GM18505 (cell line): ENCODE measurements at regions not wholly inside any gene's neighbourhood (a gene's known extent, or its start where the extent isn't known, plus 50 kb on each side); places are given as distances from the start of the nearest gene placed in this dataset.

Source experiments
- ATAC-seq: cut with Tn5 transposase; IDR thresholded peaks from one replicate; pipeline ENCODE4 v1.9.1; 2021; ENCODE audit not compliant: unreplicated experiment
- POLR2A ChIP-seq: IDR thresholded peaks from 4 replicates; pipeline ENCODE4 v1.6.1; 2011; ENCODE audit warnings: borderline replicate concordance; ENCODE audit not compliant: insufficient read depth, insufficient read length; ENCODE audit errors: extremely low read depth

GRCh38 chr18:77983270-77983669 lies 733.6 kb downstream of the GALR1 start:
- ATAC-seq = no peak
- no peak for TF ChIP-seq POLR2A

GRCh38 chr18:77984178-77984577 lies 734.5 kb downstream of the GALR1 start:
- no peak for ATAC-seq
- no peak for TF ChIP-seq POLR2A

GRCh38 chr18:77984833-77985232 lies 735.2 kb downstream of the GALR1 start:
- ATAC-seq = no peak
- TF ChIP-seq POLR2A = no peak

DNA sequence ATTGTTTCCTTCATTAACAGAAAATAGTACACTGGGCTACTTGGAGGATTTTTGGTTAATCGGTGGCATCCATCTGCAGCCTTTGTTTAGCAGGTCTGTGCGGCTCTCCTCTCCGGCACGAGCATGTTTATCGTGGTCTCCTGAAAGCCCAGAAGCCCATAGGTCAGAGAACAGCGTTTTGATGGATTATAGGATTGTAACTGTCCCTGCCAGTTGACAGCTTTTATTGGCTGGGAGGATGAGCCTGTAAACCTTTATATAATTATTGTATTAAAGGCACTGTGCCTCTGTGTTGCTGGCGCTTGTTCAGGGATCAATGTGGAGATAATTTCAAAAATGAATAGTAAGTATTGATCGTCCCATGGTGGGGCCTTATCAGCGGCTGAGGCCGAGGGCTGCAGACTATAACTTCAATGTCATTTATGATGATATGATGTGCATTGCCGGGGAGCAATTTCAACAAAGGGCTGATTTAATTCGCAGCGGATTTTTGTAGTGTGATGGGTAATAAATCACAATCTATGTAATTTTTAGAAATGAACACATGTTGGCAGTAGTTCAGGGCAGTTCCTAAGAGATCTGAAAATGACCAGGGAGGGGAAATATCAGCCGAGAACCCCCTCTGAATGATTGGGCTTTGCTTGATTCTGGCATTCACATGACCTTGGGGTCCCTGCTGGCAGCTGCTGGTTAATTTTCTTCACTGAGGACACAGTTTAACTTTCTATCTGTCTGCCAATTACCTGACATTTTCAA lies 736.1 kb downstream of the GALR1 start:
- no peak for ATAC-seq
- TF ChIP-seq POLR2A = no peak

DNA sequence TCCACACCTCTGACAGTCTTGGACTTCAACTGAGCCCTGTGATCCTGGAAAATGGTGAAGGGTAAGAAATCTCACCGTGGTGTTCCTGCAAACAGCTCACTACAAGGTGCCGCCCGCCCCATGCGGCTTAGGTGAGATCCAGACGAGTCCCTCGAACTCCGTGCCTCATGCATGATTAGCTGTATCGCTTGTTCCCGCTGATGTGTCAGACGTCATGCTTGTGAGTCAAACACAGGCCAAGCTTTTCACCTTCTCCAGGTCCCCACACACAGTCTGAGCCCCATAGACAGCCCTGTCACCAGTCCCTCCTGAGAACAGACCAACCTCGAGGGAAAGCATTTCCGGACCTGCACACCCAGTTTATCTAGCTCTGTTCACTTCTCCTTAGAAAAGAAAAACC lies 740.5 kb downstream of the GALR1 start:
- no peak for TF ChIP-seq POLR2A
- no peak for ATAC-seq

GRCh38 chr18:77990901-77991300 lies 741.3 kb downstream of the GALR1 start:
- TF ChIP-seq POLR2A = no peak
- ATAC-seq = no peak

GRCh38 chr18:77992057-77992456 lies 742.4 kb downstream of the GALR1 start:
- TF ChIP-seq POLR2A = no peak
- ATAC-seq = no peak

- TF ChIP-seq POLR2A = no peak
- no peak for ATAC-seq
These were observed 743.7 kb downstream of the GALR1 start for GRCh38 chr18:77993188-77993981.

DNA sequence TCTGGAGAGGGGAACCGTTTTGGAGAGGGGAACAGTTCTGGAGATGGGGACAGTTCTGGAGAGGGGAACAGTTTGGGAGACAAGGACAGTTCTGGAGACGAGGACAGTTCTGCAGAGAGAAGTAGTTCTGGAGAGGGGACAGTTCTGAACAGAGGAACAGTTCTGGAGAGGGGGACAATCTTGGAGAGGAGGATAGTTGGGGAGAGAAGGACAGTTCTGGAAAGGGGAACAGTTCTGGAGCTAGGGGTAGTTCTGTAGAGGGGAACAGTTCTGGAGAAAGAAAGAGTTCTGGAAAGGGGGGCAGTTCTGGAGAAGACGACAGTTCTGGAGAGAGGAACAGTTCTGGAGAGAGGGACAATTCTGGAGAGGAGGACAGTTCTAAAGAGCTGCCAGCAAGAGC lies 745.9 kb downstream of the GALR1 start:
- no peak for TF ChIP-seq POLR2A
- no peak for ATAC-seq

- TF ChIP-seq POLR2A = no peak
- no peak for ATAC-seq
These were observed 747.1 kb downstream of the GALR1 start for GRCh38 chr18:77996737-77997136.

DNA sequence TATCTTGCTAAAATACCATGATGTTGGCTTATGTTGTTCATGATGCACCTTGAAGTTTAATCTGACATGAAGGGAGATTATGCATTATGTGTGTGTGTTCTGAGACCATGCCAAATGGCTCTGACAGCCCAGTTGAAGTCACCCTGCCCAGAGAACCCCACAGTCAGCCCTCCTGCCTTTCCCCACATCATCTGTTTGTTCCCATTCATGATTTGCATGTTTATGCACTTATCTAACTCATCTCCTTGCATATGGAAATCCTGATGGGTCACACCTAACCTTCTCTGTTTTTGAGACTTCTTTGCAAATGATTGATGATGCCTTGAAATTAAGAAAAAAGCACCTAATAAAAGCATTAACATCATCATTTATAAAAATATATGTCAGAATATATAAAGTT lies 752.2 kb downstream of the GALR1 start:
- ATAC-seq = no peak
- TF ChIP-seq POLR2A = no peak

DNA sequence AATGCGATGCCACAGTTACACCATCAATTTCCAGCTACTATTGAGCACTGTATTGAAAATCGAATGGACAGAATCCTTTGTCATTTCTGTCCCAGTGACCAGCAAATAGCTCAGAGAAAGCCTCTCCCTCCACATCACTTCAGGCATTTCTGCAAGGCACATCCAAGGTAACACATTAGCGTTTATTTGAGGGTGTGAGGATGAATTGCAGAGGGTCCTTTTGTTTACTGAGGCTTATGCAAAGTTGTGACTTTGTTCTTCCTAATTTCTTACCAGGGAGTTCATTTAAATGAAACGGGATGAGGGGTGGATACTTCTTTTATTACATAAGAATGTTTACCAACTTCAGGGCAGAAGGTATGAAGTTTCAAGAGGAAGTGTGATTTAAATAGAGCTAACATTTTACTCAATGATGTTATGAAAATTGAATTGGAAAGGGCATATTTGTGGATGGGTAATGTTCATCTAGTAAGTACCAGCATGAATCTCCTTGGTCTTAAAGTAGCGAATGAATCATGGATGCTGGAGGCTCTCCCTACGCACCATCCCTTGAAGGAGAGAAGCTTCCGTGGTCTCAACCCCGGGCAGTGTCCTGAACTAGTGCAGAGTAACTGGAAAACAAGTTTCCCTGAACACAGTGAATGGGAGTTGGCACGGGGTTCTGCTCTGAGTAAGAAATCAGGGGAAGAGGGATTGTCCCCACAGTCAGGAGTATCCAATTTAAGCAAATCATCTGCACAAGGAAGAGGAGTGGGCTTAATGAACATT lies 756.5 kb downstream of the GALR1 start:
- ATAC-seq = no peak
- no peak for TF ChIP-seq POLR2A

GRCh38 chr18:78006774-78007260 lies 757.2 kb downstream of the GALR1 start:
- no peak for TF ChIP-seq POLR2A
- no peak for ATAC-seq
